ENCODE measurements at regions not wholly inside any gene's neighbourhood (a gene's known extent, or its start where the extent isn't known, plus 50 kb on each side); places are given as distances from the start of the nearest gene placed in this dataset.
"Not testable (repeated sequence)": the region's sequence is repeated elsewhere in the genome, so short reads cannot be mapped to it uniquely, and the experiment has no call there.

DNA sequence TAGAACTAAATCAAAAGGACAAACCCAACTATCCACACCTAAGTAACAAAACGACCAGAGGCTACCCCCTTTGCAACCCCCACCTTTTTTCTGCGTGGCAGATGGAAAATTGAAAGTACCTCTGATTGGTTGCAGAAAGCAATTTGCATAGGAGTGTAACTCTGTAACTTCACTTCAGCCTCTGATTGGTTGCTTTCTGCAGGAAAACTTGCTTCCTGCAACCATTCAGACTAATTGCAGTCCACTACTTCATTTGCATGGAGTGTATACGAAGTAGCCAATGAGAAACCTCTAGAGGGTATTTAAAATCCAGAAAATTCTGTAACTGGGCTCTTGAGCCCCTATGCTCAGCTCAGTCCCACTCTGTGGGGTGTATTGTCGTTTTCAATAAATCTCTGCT is 129.1 kb upstream of the OLIG3 start:
- DNase-seq (ENCODE audit: low read depth, low spot score) = no peak

GRCh38 chr6:137625100-137625661 is 131.0 kb upstream of the OLIG3 start:
- DNase-seq (ENCODE audit: low read depth, low spot score) = no peak

- no peak for DNase-seq (ENCODE audit: low read depth, low spot score)
Observed at GRCh38 chr6:137625808-137626207, 131.6 kb upstream of the OLIG3 start.

GRCh38 chr6:137630666-137631065 is 136.5 kb upstream of the OLIG3 start:
- no peak for DNase-seq (ENCODE audit: low read depth, low spot score)

- DNase-seq (ENCODE audit: low read depth, low spot score) = no peak
Observed at GRCh38 chr6:137631323-137631722, 137.1 kb upstream of the OLIG3 start.

DNA sequence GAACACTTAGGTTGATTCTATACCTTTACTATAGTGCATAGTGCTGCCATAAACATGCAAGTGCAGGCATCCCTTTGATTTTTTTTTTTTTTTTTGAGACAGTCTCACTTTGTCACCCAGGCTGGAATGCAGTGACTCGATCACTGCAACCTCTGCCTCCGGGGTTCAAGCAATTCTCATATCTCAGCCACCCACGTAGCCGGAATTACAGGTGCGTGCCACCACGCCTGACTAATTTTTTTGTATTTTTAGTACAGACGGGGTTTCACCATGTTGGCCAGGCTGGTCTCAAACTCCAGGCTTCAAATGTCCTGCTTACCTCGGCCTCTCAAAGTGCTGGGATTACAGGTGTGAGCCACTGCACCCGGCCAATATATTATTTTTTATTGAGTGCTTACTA is 140.0 kb upstream of the OLIG3 start:
- DNase-seq (ENCODE audit: low read depth, low spot score) = not testable (repeated sequence)

DNA sequence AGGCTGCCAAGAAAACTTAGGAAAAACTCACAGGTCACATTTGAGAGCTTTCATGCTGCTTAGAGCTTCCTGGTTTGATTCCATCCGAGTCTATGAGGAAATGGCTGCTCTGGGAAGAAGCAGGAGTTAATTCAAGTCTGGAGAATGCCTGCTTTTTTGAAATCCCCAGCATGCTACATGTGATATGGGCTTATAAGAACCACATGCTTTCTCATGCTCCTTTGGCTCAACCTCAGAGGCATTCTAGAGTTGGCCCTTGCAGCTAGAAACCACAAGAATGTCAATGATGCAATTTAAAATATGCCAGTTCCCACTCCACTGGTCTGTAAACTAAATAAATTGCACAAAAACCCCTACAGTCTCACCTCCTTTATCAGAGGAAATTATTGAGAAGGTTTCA is 142.9 kb upstream of the OLIG3 start:
- no peak for DNase-seq (ENCODE audit: low read depth, low spot score)

GRCh38 chr6:137638926-137639706 is 144.9 kb upstream of the OLIG3 start:
- DNase-seq (ENCODE audit: low read depth, low spot score) = no peak

DNA sequence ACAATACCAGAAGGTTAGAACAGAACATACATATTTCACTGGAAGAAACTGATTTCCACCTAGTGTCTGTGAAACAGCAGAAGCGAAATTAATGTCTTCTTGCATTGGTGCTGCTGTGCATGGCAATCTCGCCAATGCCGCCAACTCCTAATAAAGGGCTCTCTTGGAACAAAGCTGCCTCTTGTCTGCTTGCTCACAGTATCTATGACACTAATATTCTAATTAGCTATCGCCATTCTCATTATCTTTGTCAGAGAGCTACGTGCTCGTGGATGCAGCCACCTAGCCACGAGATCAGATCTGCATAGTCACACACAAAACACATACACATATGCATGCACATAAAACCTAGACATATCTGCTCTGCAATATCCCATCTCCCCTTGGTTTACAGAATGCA is 145.9 kb upstream of the OLIG3 start:
- DNase-seq (ENCODE audit: low read depth, low spot score) = no peak

DNA sequence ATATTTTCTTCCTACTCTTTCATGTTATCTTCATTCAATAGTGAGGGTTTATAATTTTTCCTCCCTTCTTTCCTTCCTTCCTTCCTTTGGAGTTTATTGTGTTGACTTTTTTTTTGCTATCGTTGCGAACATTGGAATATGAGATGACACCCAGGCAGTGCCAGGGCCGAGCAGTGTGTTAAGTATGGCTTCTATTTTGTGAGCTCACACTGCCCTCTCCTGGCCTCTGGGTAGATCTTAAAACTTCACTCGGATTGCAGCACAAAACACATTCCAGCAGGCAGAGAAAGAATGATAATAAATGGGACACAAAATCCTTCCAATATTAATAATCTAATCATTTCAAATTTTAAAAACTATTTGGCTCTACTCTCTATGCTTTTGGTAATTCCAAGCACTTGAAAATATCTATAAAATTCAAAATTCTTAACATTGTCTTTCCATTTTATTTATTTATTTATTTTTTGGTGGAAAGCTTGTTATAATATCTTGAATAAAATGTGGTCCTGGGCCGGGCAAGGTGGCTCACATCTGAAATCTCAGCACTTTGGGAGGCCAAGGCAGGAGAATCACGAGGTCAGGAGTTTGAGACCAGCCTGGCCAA is 147.4 kb upstream of the OLIG3 start:
- DNase-seq (ENCODE audit: low read depth, low spot score) = peak; percentile 45

- DNase-seq (ENCODE audit: low read depth, low spot score) = not testable (repeated sequence)
Observed at GRCh38 chr6:137643210-137643609, 149.0 kb upstream of the OLIG3 start.

GRCh38 chr6:137643644-137644043 is 149.4 kb upstream of the OLIG3 start:
- not testable (repeated sequence) for DNase-seq (ENCODE audit: low read depth, low spot score)

DNA sequence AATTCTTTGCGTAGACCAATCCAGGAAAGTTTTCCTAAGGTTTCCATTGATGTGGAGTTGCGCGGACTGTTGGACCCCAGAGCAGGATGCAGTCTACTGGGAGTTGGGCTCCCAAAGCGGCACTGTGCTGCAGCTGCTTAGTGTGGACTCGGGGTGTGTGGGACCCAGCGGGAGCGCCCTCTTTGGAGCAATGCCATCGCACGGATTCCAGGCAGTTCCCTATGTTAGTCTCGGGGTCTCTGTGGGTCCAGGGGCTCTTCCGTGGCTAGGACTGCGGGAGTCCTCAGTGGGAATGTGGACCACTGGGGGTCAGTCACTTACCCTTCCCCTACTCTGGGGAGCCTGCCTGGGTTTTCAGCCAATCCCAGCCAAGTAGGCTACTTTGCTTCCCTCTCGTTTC is 151.7 kb upstream of the OLIG3 start:
- DNase-seq (ENCODE audit: low read depth, low spot score) = no peak

DNA sequence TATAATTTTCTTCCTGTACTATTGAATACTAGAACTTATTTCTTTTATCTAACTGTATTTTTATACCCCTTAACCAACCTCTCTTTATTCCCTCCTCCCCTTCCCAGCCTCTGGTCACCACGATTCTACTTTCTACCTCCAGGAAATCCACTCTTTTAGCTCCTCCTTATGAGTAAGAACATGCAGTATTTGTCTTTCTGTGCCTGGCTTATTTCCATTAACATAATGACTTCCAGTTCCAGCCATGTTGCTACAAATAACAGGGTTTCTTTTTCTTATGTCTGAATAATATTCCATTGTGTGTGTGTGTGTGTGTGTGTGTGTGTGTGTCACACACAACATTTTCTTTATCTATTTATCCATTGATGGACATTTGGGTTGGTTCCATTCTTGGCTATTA is 152.3 kb upstream of the OLIG3 start:
- DNase-seq (ENCODE audit: low read depth, low spot score) = no peak

GRCh38 chr6:137647762-137648447 is 153.7 kb upstream of the OLIG3 start:
- DNase-seq (ENCODE audit: low read depth, low spot score) = no peak

DNA sequence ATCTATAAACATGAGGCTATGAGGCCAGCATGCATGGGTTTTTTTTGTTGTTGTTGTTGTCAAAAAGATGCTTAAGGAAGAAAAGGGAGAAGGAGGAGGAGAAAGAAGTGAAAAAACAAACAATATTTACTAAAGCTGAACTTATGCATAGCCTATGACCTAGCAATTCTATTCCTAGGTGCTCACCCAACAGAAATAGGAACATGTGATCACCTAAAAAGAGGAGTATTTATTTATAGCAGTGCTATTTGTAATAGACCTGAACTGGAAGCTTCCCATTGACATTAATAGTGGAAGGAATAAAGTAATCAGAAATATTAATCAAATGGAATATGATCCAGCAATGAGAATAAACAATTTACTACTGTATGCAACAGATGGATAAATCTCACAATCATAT is 156.5 kb upstream of the OLIG3 start:
- DNase-seq (ENCODE audit: low read depth, low spot score) = no peak

GRCh38 chr6:137651178-137651577 is 157.0 kb upstream of the OLIG3 start:
- no peak for DNase-seq (ENCODE audit: low read depth, low spot score)

DNA sequence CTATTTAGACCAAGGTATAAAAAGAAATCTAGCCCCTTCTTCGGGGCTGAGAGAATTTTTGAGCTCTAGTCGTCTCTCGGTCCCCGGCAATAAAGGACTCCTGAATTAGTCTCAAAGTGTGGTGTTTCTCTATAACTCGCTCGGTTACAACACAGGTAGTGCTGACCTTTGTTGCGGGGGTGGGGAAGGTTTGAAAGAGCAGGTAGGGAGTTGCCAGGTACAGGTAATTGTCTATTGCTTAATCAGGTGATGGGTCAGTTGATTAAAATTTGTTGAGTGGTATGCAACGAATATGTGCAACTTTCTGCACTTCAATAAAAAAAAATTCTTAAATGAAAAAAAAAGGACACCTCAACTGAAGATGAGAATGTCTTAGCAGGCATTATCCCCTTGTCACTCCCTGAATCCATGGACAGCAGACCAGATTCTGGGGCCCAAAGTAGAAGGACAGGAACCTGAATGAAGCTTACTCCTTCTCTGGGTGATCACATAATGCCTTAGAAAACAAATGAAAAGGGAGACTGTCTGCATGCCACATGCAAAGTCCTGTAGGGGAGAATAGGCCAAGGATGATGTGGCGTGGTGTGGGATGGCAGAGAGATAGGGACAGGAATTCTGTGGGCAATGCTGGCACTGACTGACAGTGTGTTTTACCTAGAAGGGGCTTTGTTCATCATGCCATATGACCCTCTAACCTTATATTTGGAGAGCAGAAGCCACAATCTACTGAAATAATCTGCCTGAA is 157.6 kb upstream of the OLIG3 start:
- DNase-seq (ENCODE audit: low read depth, low spot score) = no peak

DNA sequence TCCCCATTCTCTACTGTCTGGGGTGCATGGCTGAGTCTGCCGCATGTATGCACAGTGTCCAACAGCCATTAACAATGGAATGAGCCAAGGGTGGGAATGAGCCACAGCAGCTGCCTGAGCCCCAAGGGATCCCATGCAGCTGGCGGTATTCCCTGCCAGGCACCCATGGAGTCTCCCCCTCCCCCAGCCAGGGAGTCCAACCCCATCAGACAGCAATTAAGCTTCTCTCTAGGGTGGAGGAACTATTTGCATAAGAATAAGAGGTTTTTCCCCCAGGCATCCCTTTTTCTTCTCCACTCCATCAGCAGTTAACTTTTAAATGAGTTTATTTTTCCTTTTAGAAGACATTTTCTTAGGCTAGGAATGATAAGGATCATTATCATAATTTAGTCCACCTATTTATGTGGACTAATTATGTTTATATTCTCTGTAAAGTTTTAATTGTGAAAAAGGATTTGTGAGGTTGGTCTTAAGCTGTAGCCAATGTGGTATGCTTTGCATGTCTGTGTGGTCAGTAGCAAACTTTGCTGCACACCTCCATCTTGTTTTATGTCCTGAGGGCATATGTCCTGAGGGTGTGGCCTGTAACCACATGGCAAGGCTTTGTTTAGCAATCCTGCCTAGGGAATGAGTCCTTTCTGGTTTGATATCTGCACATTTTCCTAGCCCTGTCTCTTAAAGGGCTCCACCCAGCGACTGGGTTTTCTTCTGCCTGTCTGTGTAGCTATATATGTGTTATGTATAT is 158.9 kb upstream of the OLIG3 start:
- DNase-seq (ENCODE audit: low read depth, low spot score) = no peak

GRCh38 chr6:137653706-137654059 is 159.5 kb upstream of the OLIG3 start:
- no peak for DNase-seq (ENCODE audit: low read depth, low spot score)

DNA sequence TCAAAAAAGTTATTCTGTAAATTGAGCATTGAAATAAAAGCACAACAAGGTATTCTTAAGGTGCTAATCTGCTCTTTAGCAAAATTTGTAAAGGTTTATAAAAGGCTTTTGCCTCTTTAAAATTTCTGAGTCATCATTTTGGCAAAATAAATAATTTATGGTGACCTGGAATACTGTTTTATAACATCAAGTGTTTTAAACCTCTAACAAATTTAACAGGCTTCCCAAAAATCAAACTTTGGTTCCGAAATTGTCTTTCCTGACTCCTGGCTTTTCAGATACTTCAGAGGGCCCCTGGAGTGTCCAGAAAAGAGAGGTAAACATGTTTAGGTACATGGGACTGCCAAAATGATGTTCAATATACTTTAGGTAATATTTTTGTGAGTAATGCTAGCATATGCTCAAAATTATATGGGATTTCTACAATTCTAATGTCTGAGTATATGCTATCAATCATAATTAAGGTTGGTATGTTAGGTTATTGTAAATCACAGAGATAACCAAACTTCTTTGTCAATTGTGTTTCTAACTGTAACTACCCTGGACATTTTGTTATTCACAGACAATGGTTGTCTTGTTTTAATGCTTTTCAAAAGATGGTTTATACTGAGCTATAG is 160.3 kb upstream of the OLIG3 start:
- DNase-seq (ENCODE audit: low read depth, low spot score) = no peak
